GM23338 (cell line): ENCODE measurements at regions not wholly inside any gene's neighbourhood (a gene's known extent, or its start where the extent isn't known, plus 50 kb on each side); places are given as distances from the start of the nearest gene placed in this dataset.

Source experiments
- ATAC-seq: fragments of 200-7000 bp; cut with Tn5 transposase; 3 replicates; pipeline ENCODE4 v1.9.1; 2020
- DNase-seq: peaks from one replicate; pipeline ENCODE4 v3.0.0-alpha.2; 2015; ENCODE audit warnings: low spot score
- H2AFZ ChIP-seq: fragments of 200-600 bp; sonication (generic); 2 replicates; pipeline ENCODE4 v1.8.0; 2016; ENCODE audit warnings: antibody characterized with exemption, mild to moderate bottlenecking, moderate library complexity
- H3F3A ChIP-seq: fragments of 200-600 bp; sonication (generic); replicated peaks from 2 replicates; pipeline ENCODE4 v1.8.0; 2017; ENCODE audit warnings: antibody characterized with exemption, mixed run types, low read depth
- H3K27ac ChIP-seq: fragments of 200-600 bp; sonication (generic); 2 replicates; pipeline ENCODE4 v1.6.1; 2016; ENCODE audit warnings: low read depth
- H3K27me3 ChIP-seq: fragments of 200-600 bp; sonication (generic); 2 replicates; pipeline ENCODE4 v1.8.0; 2016; ENCODE audit warnings: mild to moderate bottlenecking, mixed run types, moderate library complexity; ENCODE audit not compliant: insufficient read depth
- H3K36me3 ChIP-seq: fragments of 200-600 bp; sonication (generic); 2 replicates; pipeline ENCODE4 v1.8.0; 2016; ENCODE audit warnings: mild to moderate bottlenecking; ENCODE audit not compliant: insufficient read depth
- H3K4me1 ChIP-seq: fragments of 200-600 bp; sonication (generic); 2 replicates; pipeline ENCODE4 v1.8.0; 2016; ENCODE audit warnings: mild to moderate bottlenecking, moderate library complexity; ENCODE audit not compliant: insufficient read depth
- H3K4me2 ChIP-seq: fragments of 200-600 bp; sonication (generic); 2 replicates; pipeline ENCODE4 v1.7.1; 2017; ENCODE audit warnings: mixed run types
- H3K4me3 ChIP-seq: fragments of 200-600 bp; sonication (generic); 2 replicates; pipeline ENCODE4 v1.6.1; 2016; ENCODE audit warnings: mixed run types
- H3K79me2 ChIP-seq: fragments of 200-600 bp; sonication (generic); replicated peaks from 2 replicates; pipeline ENCODE4 v1.8.0; 2017; ENCODE audit warnings: mild to moderate bottlenecking; ENCODE audit not compliant: insufficient read depth
- H3K9me2 ChIP-seq: fragments of 200-600 bp; sonication (generic); 2 replicates; pipeline ENCODE4 v1.8.0; 2017; ENCODE audit not compliant: insufficient read depth
- H4K20me1 ChIP-seq: fragments of 200-600 bp; sonication (generic); replicated peaks from 2 replicates; pipeline ENCODE4 v1.8.0; 2017; ENCODE audit warnings: mild to moderate bottlenecking; ENCODE audit not compliant: insufficient read depth
- H3K27ac Mint-ChIP-seq: 2 replicates; pipeline ENCODE4 v1.8.0; 2020; ENCODE audit warnings: inconsistent platforms, mild to moderate bottlenecking, moderate library complexity, mixed read lengths
- H3K27me3 Mint-ChIP-seq: 3 replicates; pipeline ENCODE4 v1.8.0; 2022; ENCODE audit warnings: low read depth, mild to moderate bottlenecking, moderate library complexity, mixed read lengths, inconsistent platforms; ENCODE audit not compliant: insufficient read depth, poor library complexity
- H3K36me3 Mint-ChIP-seq: 3 replicates; pipeline ENCODE4 v1.8.0; 2021; ENCODE audit warnings: low read depth, mild to moderate bottlenecking, inconsistent platforms, moderate library complexity, mixed read lengths
- H3K4me1 Mint-ChIP-seq: 3 replicates; pipeline ENCODE4 v1.8.0; 2020; ENCODE audit warnings: mild to moderate bottlenecking, inconsistent platforms, mixed read lengths
- H3K4me3 Mint-ChIP-seq: 3 replicates; pipeline ENCODE4 v1.8.0; 2021; ENCODE audit warnings: moderate library complexity, mild to moderate bottlenecking, inconsistent platforms, mixed read lengths
- H3K9me3 Mint-ChIP-seq: 3 replicates; pipeline ENCODE4 v1.8.0; 2020; ENCODE audit warnings: moderate library complexity, mild to moderate bottlenecking, inconsistent platforms, mixed read lengths
- CREB1 ChIP-seq: fragments of 250-450 bp; sonication (Bioruptor Pico); IDR thresholded peaks from 2 replicates; pipeline ENCODE4 v1.5.0; 2020; ENCODE audit warnings: low read depth, mild to moderate bottlenecking, moderate library complexity
- EZH2 ChIP-seq: fragments of 200-600 bp; sonication (generic); IDR thresholded peaks from one replicate; pipeline ENCODE4 v1.8.0; 2017; ENCODE audit warnings: antibody characterized with exemption, mild to moderate bottlenecking, low read depth; ENCODE audit not compliant: unreplicated experiment
- EZH2phosphoT487 ChIP-seq: fragments of 200-600 bp; sonication (generic); IDR thresholded peaks from one replicate; pipeline ENCODE4 v1.8.1; 2018; ENCODE audit warnings: antibody characterized with exemption; ENCODE audit not compliant: unreplicated experiment
- JUNB ChIP-seq: IDR thresholded peaks from one replicate; pipeline ENCODE4 v1.6.1; 2016; ENCODE audit warnings: antibody characterized with exemption; ENCODE audit not compliant: unreplicated experiment
- POLR2AphosphoS5 ChIP-seq: IDR thresholded peaks from 2 replicates; pipeline ENCODE4 v1.6.1; 2016; ENCODE audit warnings: antibody characterized with exemption, low read depth
- ZNF114 ChIP-seq: fragments of 250-450 bp; sonication (Bioruptor Pico); IDR thresholded peaks from 2 replicates; pipeline ENCODE4 v1.5.0; 2020; ENCODE audit warnings: mild to moderate bottlenecking, moderate library complexity
- ZNF331 ChIP-seq: fragments of 250-450 bp; sonication (Bioruptor Pico); IDR thresholded peaks from 2 replicates; pipeline ENCODE4 v1.5.0; 2020; ENCODE audit warnings: low read depth, mild to moderate bottlenecking, moderate library complexity
- TF ChIP-seq, protein P1 (sequence below): IDR thresholded peaks from one replicate; pipeline ENCODE4 v1.6.1; 2018; ENCODE audit warnings: antibody characterized with exemption; ENCODE audit not compliant: unreplicated experiment
- TF ChIP-seq, protein P2 (sequence below): IDR thresholded peaks from 2 replicates; pipeline ENCODE4 v1.6.1; 2016; ENCODE audit warnings: antibody characterized with exemption

DNA sequence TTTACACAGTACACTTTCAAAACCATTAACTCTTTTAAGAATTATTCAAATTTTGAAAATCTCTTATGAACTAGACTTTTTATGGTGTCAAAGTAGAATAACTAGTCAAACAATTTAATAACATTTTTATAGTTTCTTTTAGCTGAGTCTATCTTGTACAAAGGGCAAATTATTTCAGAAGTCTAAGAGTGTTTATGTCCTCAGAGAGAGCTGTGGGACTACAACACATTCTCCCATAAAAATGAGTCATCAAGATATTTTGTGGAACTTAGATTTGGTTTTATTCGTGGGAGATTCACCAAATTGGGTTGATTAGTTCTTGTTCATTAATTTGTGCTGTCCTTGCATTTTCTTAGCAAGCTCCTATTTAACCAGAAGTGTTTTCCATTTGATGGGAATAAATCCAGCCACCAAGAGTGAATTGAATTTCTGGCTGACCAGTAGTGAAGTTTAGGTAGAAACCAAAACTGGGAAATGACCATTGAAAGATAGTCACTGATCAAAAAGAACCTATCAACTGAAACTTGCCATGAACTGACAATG, 291.0 kb downstream of the DLEU7 start:
- ATAC-seq: no peak
- Mint-ChIP-seq H3K4me3 (no peak overlapping the region), H3K4me1 (no peaks in the 10 kb centered on the region)

DNA sequence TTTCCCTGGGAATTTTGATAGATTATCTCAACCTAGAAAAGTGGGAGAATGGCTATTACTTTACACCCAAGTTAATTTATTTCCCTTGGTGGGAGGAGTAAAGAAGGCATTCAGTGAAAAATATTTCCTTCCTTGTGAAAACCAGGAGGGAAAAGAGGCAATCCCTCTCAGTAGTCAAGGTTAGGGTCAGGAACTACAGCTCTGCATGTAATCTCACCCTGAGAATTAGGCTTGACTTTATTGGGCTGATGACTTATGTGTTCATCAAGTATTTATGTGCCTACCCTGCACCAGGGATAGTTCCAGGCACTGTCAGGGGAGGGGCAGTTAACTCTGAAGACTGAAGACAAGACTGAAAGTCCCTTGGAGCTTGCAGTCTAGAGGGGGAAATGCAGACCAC, 281.8 kb downstream of the DLEU7 start:
- Mint-ChIP-seq H3K9me3 (no peaks in the 10 kb centered on the region), H3K4me3 (no peak overlapping the region), H3K4me1 (0 out of 3 replicates have a peak, but pooled peaks cover 2% of the 10 kb centered on the region), H3K27ac (no peak overlapping the region), H3K36me3 (no peaks in the 10 kb centered on the region), H3K27me3 (no peaks in the 10 kb centered on the region)
- Histone ChIP-seq H4K20me1 (no peaks in the 10 kb centered on the region), H3K4me1 (no peaks in the 10 kb centered on the region), H3K9me2 (peaks cover 5% of the 10 kb centered on the region; the same call in 1 of the 2 replicates), H3F3A (no peaks in the 10 kb centered on the region), H3K4me3 (no peak overlapping the region), H3K27ac (no peak overlapping the region), H3K27me3 (no peaks in the 10 kb centered on the region), H3K36me3 (no peaks in the 10 kb centered on the region), H2AFZ (no peak overlapping the region), H3K79me2 (no peaks in the 10 kb centered on the region), H3K4me2 (no peak overlapping the region)
- ATAC-seq (no peak), DNase-seq (no peak)
- TF ChIP-seq ZNF114 (CRISPR knock-in tag) (no peak), EZH2 (no peak), JUNB (no peak), CREB1 (no peak), ZNF331 (no peak), POLR2AphosphoS5 (no peak), EZH2phosphoT487 (no peak)
- TF ChIP-seq, protein P1, sequence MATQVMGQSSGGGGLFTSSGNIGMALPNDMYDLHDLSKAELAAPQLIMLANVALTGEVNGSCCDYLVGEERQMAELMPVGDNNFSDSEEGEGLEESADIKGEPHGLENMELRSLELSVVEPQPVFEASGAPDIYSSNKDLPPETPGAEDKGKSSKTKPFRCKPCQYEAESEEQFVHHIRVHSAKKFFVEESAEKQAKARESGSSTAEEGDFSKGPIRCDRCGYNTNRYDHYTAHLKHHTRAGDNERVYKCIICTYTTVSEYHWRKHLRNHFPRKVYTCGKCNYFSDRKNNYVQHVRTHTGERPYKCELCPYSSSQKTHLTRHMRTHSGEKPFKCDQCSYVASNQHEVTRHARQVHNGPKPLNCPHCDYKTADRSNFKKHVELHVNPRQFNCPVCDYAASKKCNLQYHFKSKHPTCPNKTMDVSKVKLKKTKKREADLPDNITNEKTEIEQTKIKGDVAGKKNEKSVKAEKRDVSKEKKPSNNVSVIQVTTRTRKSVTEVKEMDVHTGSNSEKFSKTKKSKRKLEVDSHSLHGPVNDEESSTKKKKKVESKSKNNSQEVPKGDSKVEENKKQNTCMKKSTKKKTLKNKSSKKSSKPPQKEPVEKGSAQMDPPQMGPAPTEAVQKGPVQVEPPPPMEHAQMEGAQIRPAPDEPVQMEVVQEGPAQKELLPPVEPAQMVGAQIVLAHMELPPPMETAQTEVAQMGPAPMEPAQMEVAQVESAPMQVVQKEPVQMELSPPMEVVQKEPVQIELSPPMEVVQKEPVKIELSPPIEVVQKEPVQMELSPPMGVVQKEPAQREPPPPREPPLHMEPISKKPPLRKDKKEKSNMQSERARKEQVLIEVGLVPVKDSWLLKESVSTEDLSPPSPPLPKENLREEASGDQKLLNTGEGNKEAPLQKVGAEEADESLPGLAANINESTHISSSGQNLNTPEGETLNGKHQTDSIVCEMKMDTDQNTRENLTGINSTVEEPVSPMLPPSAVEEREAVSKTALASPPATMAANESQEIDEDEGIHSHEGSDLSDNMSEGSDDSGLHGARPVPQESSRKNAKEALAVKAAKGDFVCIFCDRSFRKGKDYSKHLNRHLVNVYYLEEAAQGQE: no peak
- TF ChIP-seq, protein P2, sequence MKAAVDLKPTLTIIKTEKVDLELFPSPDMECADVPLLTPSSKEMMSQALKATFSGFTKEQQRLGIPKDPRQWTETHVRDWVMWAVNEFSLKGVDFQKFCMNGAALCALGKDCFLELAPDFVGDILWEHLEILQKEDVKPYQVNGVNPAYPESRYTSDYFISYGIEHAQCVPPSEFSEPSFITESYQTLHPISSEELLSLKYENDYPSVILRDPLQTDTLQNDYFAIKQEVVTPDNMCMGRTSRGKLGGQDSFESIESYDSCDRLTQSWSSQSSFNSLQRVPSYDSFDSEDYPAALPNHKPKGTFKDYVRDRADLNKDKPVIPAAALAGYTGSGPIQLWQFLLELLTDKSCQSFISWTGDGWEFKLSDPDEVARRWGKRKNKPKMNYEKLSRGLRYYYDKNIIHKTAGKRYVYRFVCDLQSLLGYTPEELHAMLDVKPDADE: no peak

More for the DNA sequence above, 291.0 kb downstream of the DLEU7 start:
- no peaks in the 10 kb centered on the region for H3K79me2 ChIP-seq
- no peaks in the 10 kb centered on the region for H3F3A ChIP-seq
- DNase-seq: no peak
- Mint-ChIP-seq H3K9me3 (peaks cover 3% of the 10 kb centered on the region; the same call in 2 of the 3 replicates), H3K27me3 (peaks cover 4% of the 10 kb centered on the region), H3K36me3 (no peaks in the 10 kb centered on the region), H3K27ac (no peak overlapping the region)
- H4K20me1 ChIP-seq: no peaks in the 10 kb centered on the region
- TF ChIP-seq, protein P2: no peak
- TF ChIP-seq EZH2phosphoT487: no peak
- TF ChIP-seq, protein P1: no peak
- no peak overlapping the region for H3K27ac ChIP-seq
- no peaks in the 10 kb centered on the region for H3K36me3 ChIP-seq
- no peaks in the 10 kb centered on the region for H3K27me3 ChIP-seq
- no peak overlapping the region for H3K4me3 ChIP-seq
- no peak overlapping the region for H2AFZ ChIP-seq
- no peak overlapping the region for H3K4me2 ChIP-seq
- no peaks in the 10 kb centered on the region for H3K4me1 ChIP-seq
- peaks cover 30% of the 10 kb centered on the region for H3K9me2 ChIP-seq
